GM12873 (cell line): ENCODE measurements at regions not wholly inside any gene's neighbourhood (a gene's known extent, or its start where the extent isn't known, plus 50 kb on each side); places are given as distances from the start of the nearest gene placed in this dataset.

Experiments
- TF ChIP-seq, protein P1 (sequence below): IDR thresholded peaks from 2 replicates; pipeline ENCODE4 v1.5.1; 2012; ENCODE audit warnings: low read depth, mild to moderate bottlenecking, moderate library complexity, low read length, control low read depth; ENCODE audit not compliant: insufficient read depth; ENCODE audit errors: missing control alignments

DNA sequence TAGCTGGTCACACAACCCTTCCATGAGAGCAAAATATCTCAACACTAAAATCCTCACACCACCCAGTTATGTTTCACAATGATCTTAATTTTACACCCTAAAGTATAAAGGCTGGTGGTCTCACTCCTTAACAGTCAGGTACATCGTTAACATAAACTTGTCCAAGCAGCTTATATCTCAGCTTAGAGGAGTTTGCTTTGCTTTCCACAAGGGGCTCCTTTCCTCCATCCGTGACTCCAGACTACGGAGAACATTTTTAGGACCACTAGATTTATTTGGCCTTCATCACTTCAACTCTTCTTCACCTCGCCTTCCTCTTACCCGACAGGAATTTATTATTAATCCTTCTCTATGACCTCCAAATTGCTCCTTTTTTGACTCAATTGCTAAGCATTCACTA lies 1014.1 kb upstream of the NUDT12 start:
- TF ChIP-seq, protein P1, sequence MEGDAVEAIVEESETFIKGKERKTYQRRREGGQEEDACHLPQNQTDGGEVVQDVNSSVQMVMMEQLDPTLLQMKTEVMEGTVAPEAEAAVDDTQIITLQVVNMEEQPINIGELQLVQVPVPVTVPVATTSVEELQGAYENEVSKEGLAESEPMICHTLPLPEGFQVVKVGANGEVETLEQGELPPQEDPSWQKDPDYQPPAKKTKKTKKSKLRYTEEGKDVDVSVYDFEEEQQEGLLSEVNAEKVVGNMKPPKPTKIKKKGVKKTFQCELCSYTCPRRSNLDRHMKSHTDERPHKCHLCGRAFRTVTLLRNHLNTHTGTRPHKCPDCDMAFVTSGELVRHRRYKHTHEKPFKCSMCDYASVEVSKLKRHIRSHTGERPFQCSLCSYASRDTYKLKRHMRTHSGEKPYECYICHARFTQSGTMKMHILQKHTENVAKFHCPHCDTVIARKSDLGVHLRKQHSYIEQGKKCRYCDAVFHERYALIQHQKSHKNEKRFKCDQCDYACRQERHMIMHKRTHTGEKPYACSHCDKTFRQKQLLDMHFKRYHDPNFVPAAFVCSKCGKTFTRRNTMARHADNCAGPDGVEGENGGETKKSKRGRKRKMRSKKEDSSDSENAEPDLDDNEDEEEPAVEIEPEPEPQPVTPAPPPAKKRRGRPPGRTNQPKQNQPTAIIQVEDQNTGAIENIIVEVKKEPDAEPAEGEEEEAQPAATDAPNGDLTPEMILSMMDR: no peak

DNA sequence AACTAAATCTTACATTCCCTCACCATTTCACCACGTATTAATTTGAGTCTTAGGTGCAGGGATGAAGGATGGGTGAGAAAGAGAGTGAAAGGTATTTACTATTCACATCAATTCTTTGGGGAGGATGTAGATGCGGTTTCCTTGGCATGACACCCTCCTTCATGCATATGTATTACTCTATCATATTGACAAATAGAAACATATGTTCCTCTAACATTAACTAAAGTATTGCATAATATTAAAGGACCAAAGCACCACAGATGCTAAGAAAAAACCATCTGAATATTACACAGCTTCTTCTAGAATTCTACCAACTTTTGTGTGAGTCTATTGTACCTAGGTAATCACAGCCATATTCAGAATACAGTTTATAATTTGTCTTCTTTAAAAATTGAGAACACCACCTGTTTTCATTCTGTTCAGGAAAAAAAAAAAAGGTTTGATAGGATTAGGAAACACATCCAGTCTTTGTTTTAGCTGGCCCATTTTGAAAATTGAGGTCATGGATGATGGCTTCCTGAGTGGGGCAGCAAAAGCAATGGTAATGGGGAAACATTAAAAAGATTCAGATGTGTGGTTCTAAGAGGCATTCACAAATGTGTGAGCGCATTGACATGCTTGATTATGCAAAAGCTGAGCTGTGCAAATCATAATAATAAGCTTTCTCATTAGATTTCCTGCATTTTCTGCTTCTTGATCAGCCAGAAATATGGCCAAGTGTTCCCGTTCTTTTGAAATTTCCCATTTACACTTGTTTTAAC lies 1011.5 kb upstream of the NUDT12 start:
- TF ChIP-seq, protein P1: no peak

DNA sequence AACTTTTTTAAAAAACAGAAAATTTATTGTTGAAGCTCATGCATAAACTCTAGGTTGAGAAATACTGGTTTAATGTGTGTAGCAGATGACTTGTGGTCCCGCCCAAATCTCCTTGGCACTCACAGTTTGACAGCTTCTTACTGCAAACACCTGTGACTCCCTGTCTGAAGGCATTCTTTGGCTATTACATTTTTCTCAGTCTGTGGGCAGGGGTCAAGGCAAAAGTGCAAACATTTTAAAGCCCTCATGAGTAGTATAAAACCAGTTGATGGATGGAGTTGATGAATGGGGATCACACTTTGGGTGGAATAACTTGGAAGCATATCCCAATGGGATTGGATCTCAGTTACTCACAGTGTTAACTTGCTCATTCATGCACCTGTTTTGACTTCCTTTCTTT lies 1007.0 kb upstream of the NUDT12 start:
- TF ChIP-seq, protein P1: no peak

DNA sequence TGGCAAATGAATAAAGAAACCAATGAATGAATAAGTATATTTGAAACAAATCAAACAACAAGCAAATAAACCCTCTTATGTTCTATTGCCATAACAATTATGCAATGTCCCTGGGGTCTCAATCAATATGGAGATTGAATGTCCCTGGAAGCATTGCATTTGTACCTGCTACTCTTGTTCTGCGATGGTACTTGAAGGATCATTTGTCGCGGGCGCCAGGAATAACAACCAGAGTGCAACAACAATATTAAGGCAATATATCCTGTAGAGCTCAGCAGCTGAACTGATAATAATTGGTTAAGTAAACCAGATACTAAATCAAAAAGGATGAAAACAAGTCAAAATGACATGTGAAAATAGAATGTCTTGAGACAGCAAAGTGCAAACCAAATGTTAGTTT lies 1001.9 kb upstream of the NUDT12 start:
- TF ChIP-seq, protein P1: no peak

DNA sequence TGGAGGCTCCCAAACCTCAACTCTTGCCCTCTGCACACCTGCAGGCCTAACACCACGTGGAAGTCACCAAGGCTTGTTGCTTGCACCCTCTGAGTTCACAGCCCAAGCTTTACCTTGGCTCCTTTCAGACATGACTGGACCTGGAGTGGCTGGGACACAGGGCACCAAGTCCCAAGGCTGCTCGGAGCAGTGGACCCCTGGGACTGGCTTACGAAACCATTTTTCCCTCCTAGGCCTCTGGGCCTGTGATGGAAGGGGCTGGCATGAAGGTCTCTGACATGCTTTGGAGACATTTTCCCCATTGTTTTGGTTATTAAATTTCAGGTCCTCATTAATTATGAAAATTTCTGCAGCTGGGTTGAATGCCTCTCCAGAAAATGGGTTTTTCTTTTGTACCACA lies 994.4 kb upstream of the NUDT12 start:
- TF ChIP-seq, protein P1: no peak

DNA sequence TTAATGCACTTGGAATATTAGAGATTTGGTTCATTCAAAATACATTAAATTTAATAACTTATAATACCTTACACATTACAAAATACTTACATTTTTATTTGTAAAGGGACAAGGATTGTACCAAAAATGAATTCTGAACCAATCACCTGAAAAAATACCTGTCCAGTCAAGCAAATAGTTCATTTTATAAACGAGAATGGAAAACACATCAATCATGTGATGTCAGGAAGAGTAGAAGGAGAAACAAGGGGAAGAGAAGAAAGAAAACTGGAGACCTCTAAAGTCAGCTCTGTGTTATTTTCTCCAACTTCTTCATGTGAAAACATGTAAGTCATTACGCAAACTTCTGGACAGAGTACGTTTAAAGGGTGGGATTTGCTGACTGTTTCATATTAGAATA lies 989.0 kb upstream of the NUDT12 start:
- TF ChIP-seq, protein P1: no peak

DNA sequence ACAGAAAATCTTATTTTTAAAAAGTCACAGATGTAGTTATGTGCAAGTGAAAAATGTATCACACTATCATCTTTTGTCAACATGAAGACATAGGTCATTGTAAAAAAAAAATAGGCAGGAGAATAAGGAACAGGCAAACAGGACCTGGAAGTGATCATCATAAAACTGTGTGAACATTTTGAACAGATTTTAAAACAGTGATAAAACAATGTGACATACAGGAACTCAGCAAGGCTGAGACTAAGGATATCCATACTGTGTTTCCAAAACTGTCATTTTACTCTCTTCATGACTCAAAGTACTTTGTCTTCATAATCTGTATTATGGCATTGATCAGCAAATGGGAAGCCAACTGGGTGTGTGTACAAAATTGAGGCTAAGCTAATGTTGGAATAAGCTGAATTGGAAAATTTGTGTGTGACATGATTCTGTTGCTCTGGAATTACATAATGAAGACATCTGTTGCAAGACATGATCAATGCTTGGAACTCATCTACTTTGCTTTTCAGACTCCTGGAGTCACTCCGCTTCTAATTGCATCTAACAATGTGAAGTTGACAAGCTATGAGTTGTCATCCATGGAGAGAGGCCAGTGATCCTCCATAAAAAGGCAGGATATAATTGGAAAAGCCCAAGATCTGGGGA lies 978.7 kb upstream of the NUDT12 start:
- TF ChIP-seq, protein P1: no peak
